Peyer's patch (tissue), 4 donors: ENCODE measurements at regions not wholly inside any gene's neighbourhood (a gene's known extent, or its start where the extent isn't known, plus 50 kb on each side); places are given as distances from the start of the nearest gene placed in this dataset.

Experiments
- POLR2A ChIP-seq, 2 donors: fragments of 450-650 bp; IDR thresholded peaks; one replicate each; pipeline ENCODE4 v1.5.1; 2017; ENCODE audit warnings: antibody characterized with exemption in 2 of 2, mild to moderate bottlenecking in 2 of 2, moderate library complexity in 2 of 2
- TF ChIP-seq, protein P1 (sequence below), 6 experiments: fragments of 450-650 bp in 4 of 6; fragments of 200-600 bp in 2 of 6; sonication (generic) in 1 of 6; IDR thresholded peaks; one replicate each; pipeline ENCODE4 v1.5.1; 2017 to 2019; ENCODE audit warnings: antibody characterized with exemption in 6 of 6, mild to moderate bottlenecking in 3 of 6, moderate library complexity in 1 of 6

GRCh38 chr7:86049910-86050309 is 593.8 kb upstream of the GRM3 start:
- TF ChIP-seq, protein P1, sequence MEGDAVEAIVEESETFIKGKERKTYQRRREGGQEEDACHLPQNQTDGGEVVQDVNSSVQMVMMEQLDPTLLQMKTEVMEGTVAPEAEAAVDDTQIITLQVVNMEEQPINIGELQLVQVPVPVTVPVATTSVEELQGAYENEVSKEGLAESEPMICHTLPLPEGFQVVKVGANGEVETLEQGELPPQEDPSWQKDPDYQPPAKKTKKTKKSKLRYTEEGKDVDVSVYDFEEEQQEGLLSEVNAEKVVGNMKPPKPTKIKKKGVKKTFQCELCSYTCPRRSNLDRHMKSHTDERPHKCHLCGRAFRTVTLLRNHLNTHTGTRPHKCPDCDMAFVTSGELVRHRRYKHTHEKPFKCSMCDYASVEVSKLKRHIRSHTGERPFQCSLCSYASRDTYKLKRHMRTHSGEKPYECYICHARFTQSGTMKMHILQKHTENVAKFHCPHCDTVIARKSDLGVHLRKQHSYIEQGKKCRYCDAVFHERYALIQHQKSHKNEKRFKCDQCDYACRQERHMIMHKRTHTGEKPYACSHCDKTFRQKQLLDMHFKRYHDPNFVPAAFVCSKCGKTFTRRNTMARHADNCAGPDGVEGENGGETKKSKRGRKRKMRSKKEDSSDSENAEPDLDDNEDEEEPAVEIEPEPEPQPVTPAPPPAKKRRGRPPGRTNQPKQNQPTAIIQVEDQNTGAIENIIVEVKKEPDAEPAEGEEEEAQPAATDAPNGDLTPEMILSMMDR (IDR thresholded peaks at IDR 0.05): no peak
- no peak for TF ChIP-seq POLR2A (IDR thresholded peaks at IDR 0.05)
